ENCODE measurements at regions not wholly inside any gene's neighbourhood (a gene's known extent, or its start where the extent isn't known, plus 50 kb on each side); places are given as distances from the start of the nearest gene placed in this dataset.

- in situ Hi-C loops (cut with HindIII; ENCODE audit: low sequenced_read_pairs): no loop called here
- no peak overlapping the region for H3K4me3 ChIP-seq (ENCODE audit: low read depth, low read length)
- DNase-seq (ENCODE audit: low read depth): no peak
- no peak for TF ChIP-seq CTCF (IDR thresholded peaks at IDR 0.05; ENCODE audit: low read depth, low read length, missing control alignments)
Observed at GRCh38 chr6:166056637-166057036, 111.0 kb downstream of the TBXT start.

- in situ Hi-C loops (cut with HindIII; ENCODE audit: low sequenced_read_pairs): no loop called here
- H3K4me3 ChIP-seq (ENCODE audit: low read depth, low read length): no peak overlapping the region
- no peak for DNase-seq (ENCODE audit: low read depth)
- no peak for TF ChIP-seq CTCF (IDR thresholded peaks at IDR 0.05; ENCODE audit: low read depth, low read length, missing control alignments)
Observed at GRCh38 chr6:166055801-166056200, 111.8 kb downstream of the TBXT start.

- no peak for TF ChIP-seq CTCF (IDR thresholded peaks at IDR 0.05; ENCODE audit: low read depth, low read length, missing control alignments)
- H3K4me3 ChIP-seq (ENCODE audit: low read depth, low read length): no peak overlapping the region
- DNase-seq (ENCODE audit: low read depth): no peak
- in situ Hi-C loops (cut with HindIII; ENCODE audit: low sequenced_read_pairs): no loop called here
Observed at GRCh38 chr6:166052837-166053236, 114.8 kb downstream of the TBXT start.

GRCh38 chr6:166050559-166050958 lies 117.1 kb downstream of the TBXT start:
- no peak for TF ChIP-seq CTCF (IDR thresholded peaks at IDR 0.05; ENCODE audit: low read depth, low read length, missing control alignments)
- in situ Hi-C loops (cut with HindIII; ENCODE audit: low sequenced_read_pairs): no loop called here
- DNase-seq (ENCODE audit: low read depth): no peak
- H3K4me3 ChIP-seq (ENCODE audit: low read depth, low read length): no peak overlapping the region

GRCh38 chr6:166046982-166047381 lies 120.7 kb downstream of the TBXT start:
- in situ Hi-C loops (cut with HindIII; ENCODE audit: low sequenced_read_pairs): no loop called here
- no peak overlapping the region for H3K4me3 ChIP-seq (ENCODE audit: low read depth, low read length)
- no peak for TF ChIP-seq CTCF (IDR thresholded peaks at IDR 0.05; ENCODE audit: low read depth, low read length, missing control alignments)
- DNase-seq (ENCODE audit: low read depth): no peak

- in situ Hi-C loops (cut with HindIII; ENCODE audit: low sequenced_read_pairs): no loop called here
- peak; percentile 95 for DNase-seq (ENCODE audit: low read depth)
- no peak for TF ChIP-seq CTCF (IDR thresholded peaks at IDR 0.05; ENCODE audit: low read depth, low read length, missing control alignments)
- H3K4me3 ChIP-seq (ENCODE audit: low read depth, low read length): no peak overlapping the region
Observed at GRCh38 chr6:166046226-166046625, 121.4 kb downstream of the TBXT start.

GRCh38 chr6:166045860-166046200 lies 121.8 kb downstream of the TBXT start:
- in situ Hi-C loops (cut with HindIII; ENCODE audit: low sequenced_read_pairs): no loop called here
- no peak for DNase-seq (ENCODE audit: low read depth)
- no peak for TF ChIP-seq CTCF (IDR thresholded peaks at IDR 0.05; ENCODE audit: low read depth, low read length, missing control alignments)
- no peak overlapping the region for H3K4me3 ChIP-seq (ENCODE audit: low read depth, low read length)
